Temporal lobe (tissue), 1 donor: ENCODE measurements at regions not wholly inside any gene's neighbourhood (a gene's known extent, or its start where the extent isn't known, plus 50 kb on each side); places are given as distances from the start of the nearest gene placed in this dataset. TPM values are rescaled to one million over a fixed set of nuclear protein-coding genes. Genes with fewer than 3 reads are reported as not detected.

ENCODE experiments used
- small RNA-seq: library from RNA; depleted of rRNA; stranded (forward); fragments of <200 nt; gene quantifications from one replicate; pipeline ENCODE3, GENCODE V24; 2014; ENCODE audit warnings: low replicate concordance

Small RNAs in the stretch of these regions (small RNA-seq; reads per million reads assigned to genes)
- not detected for gene RNA5SP112
- gene RNU6-187P: not detected
- not detected for gene RNU6ATAC14P
